Neuronal stem cell (in vitro differentiated cells): ENCODE measurements at regions not wholly inside any gene's neighbourhood (a gene's known extent, or its start where the extent isn't known, plus 50 kb on each side); places are given as distances from the start of the nearest gene placed in this dataset.
"Not testable (repeated sequence)": the region's sequence is repeated elsewhere in the genome, so short reads cannot be mapped to it uniquely, and the experiment has no call there.

Experiments
- DNase-seq: peaks from one replicate; pipeline ENCODE4 v3.0.0-alpha.2; 2013; ENCODE audit warnings: low spot score
- H2AFZ ChIP-seq: one replicate; pipeline ENCODE4 v1.6.1; 2013; ENCODE audit warnings: mild to moderate bottlenecking, low read length, inconsistent platforms
- H2AK5ac ChIP-seq: 2 replicates; pipeline ENCODE4 v1.6.1; 2013; ENCODE audit warnings: low read depth, mild to moderate bottlenecking, inconsistent platforms, low read length, moderate library complexity, mixed read lengths
- H2BK120ac ChIP-seq: 2 replicates; pipeline ENCODE4 v1.6.1; 2013; ENCODE audit warnings: low read depth, mild to moderate bottlenecking, inconsistent platforms, low read length, moderate library complexity, mixed read lengths
- H2BK12ac ChIP-seq: one replicate; pipeline ENCODE4 v1.6.1; 2013; ENCODE audit warnings: low read length, inconsistent platforms
- H2BK15ac ChIP-seq: 2 replicates; pipeline ENCODE4 v1.6.1; 2013; ENCODE audit warnings: mild to moderate bottlenecking, low read length, inconsistent platforms, mixed read lengths
- H2BK5ac ChIP-seq: one replicate; pipeline ENCODE4 v1.6.1; 2013; ENCODE audit warnings: inconsistent platforms, mild to moderate bottlenecking, low read length, moderate library complexity
- H3K14ac ChIP-seq: one replicate; pipeline ENCODE4 v1.6.1; 2013; ENCODE audit warnings: low read length, inconsistent platforms
- H3K18ac ChIP-seq: 2 replicates; pipeline ENCODE4 v1.6.1; 2013; ENCODE audit warnings: low read length, inconsistent platforms
- H3K23ac ChIP-seq: 2 replicates; pipeline ENCODE4 v1.6.1; 2013; ENCODE audit warnings: low read depth, mild to moderate bottlenecking, mixed read lengths, low read length, inconsistent platforms; ENCODE audit not compliant: poor library complexity
- H3K27ac ChIP-seq: replicated peaks from 3 replicates; pipeline ENCODE4 v1.5.1; 2013; ENCODE audit warnings: low read length, inconsistent platforms
- H3K27me3 ChIP-seq, 3 experiments: 2 replicates each; pipeline ENCODE4 v1.6.1; 2013; ENCODE audit warnings: low read length in 3 of 3, mild to moderate bottlenecking in 2 of 3, inconsistent platforms in 1 of 3, low read depth in 1 of 3, mixed read lengths in 1 of 3, moderate library complexity in 1 of 3; ENCODE audit not compliant: control insufficient read depth in 3 of 3, insufficient read depth in 3 of 3
- H3K36me3 ChIP-seq, 2 donors: replicated peaks in 1 of 2; 2 replicates each; pipeline ENCODE4 v1.6.1; 2013; ENCODE audit warnings: low read length in 2 of 2; ENCODE audit not compliant: control insufficient read depth in 2 of 2, insufficient read depth in 2 of 2
- H3K4ac ChIP-seq: 2 replicates; pipeline ENCODE4 v1.6.1; 2013; ENCODE audit warnings: inconsistent platforms, mild to moderate bottlenecking, low read length, moderate library complexity
- H3K4me1 ChIP-seq, 2 donors: 1 replicate in 1 of 2; 2 replicates in 1 of 2; pipeline ENCODE4 v1.6.1; 2013; ENCODE audit warnings: low read length in 2 of 2, low read depth in 1 of 2; ENCODE audit not compliant: control insufficient read depth in 2 of 2, insufficient read depth in 1 of 2
- H3K4me2 ChIP-seq: one replicate; pipeline ENCODE4 v1.6.1; 2013; ENCODE audit warnings: mild to moderate bottlenecking, low read length, inconsistent platforms; ENCODE audit not compliant: insufficient read depth, poor library complexity, severe bottlenecking
- H3K4me3 ChIP-seq, 2 donors: 2 replicates each; pipeline ENCODE4 v1.5.1; 2013; ENCODE audit warnings: low read length in 2 of 2, mild to moderate bottlenecking in 2 of 2, inconsistent platforms in 1 of 2, moderate library complexity in 1 of 2
- H3K79me1 ChIP-seq: one replicate; pipeline ENCODE4 v1.6.1; 2013; ENCODE audit warnings: low read depth, mild to moderate bottlenecking, inconsistent platforms, low read length, moderate library complexity
- H3K9ac ChIP-seq: one replicate; pipeline ENCODE4 v1.6.1; 2013; ENCODE audit warnings: mild to moderate bottlenecking, low read depth, low read length, inconsistent platforms; ENCODE audit not compliant: poor library complexity
- H3K9me3 ChIP-seq, 2 donors: replicated peaks in 1 of 2; 2 replicates each; pipeline versions ENCODE3 to v1.6.1; 2013; ENCODE audit warnings: low read length in 2 of 2, mild to moderate bottlenecking in 2 of 2, inconsistent platforms in 1 of 2, low read depth in 1 of 2, mixed read lengths in 1 of 2, moderate library complexity in 1 of 2; ENCODE audit not compliant: control insufficient read depth in 2 of 2, insufficient read depth in 1 of 2
- H4K8ac ChIP-seq: one replicate; pipeline ENCODE4 v1.6.1; 2013; ENCODE audit warnings: low read depth, mild to moderate bottlenecking, inconsistent platforms, low read length, moderate library complexity
- H4K91ac ChIP-seq: one replicate; pipeline ENCODE4 v1.6.1; 2013; ENCODE audit warnings: low read length, low read depth, mild to moderate bottlenecking, inconsistent platforms; ENCODE audit not compliant: poor library complexity
- WGBS, 2 donors: extraction: QIAGEN DNeasy Blood & Tissue Kit; methylation state at CpG; one replicate each; pipeline ENCODE4 v1.1.7; 2013; ENCODE audit warnings: missing lambda C conversion rate in 2 of 2, mixed read lengths in 1 of 2; ENCODE audit not compliant: insufficient read length in 2 of 2, insufficient replicate concordance in 1 of 2; ENCODE audit errors: extremely low coverage in 2 of 2; 5-methylcytosine and 5-hydroxymethylcytosine counted together
- small RNA-seq: library from polyadenylated mRNA; stranded (forward); fragments of <200 nt; extraction: miRNeasy Mini kit (QIAGEN cat#:217004); gene quantifications from one replicate; pipeline ENCODE3, GENCODE V24; 2013; ENCODE audit not compliant: insufficient read depth

- H3K36me3 ChIP-seq = no peaks in the 10 kb centered on the region
- H4K91ac ChIP-seq = no peak overlapping the region
- H3K23ac ChIP-seq = no peak overlapping the region
- WGBS, 2 donors = no CpG with 5 or more reads among the region's 2 CpGs
- H2BK15ac ChIP-seq = no peak overlapping the region
- H3K4me2 ChIP-seq = no peak overlapping the region
- no peak overlapping the region for H2AK5ac ChIP-seq
- no peak overlapping the region for H2BK120ac ChIP-seq
- H2BK12ac ChIP-seq = no peak overlapping the region
- H3K4me1 ChIP-seq = no peaks in the 10 kb centered on the region
- H3K4me3 ChIP-seq = no peak overlapping the region
- H2AFZ ChIP-seq = no peak overlapping the region
- H3K18ac ChIP-seq = no peak overlapping the region
- H4K8ac ChIP-seq = no peak overlapping the region
- H3K79me1 ChIP-seq = no peaks in the 10 kb centered on the region
- H3K27me3 ChIP-seq = no peaks in the 10 kb centered on the region
- H3K14ac ChIP-seq = no peak overlapping the region
- no peak overlapping the region for H3K9ac ChIP-seq
- H3K4ac ChIP-seq = no peak overlapping the region
- H3K27ac ChIP-seq = no peak overlapping the region
- H3K9me3 ChIP-seq = peaks cover 0 to 3% of the 10 kb centered on the region in 2 donors
- no peak overlapping the region for H2BK5ac ChIP-seq
- DNase-seq = no peak
Measured at GRCh38 chrX:76643590-76643989, 216.1 kb downstream of the MAGEE1 start.

GRCh38 chrX:76651369-76651768 is 223.9 kb downstream of the MAGEE1 start:
- not testable (repeated sequence) for H3K79me1 ChIP-seq, H3K14ac ChIP-seq, H2BK5ac ChIP-seq, H3K4me1 ChIP-seq, H3K4me3 ChIP-seq, H3K4ac ChIP-seq, H3K36me3 ChIP-seq, H2BK15ac ChIP-seq, H2BK120ac ChIP-seq, H4K91ac ChIP-seq, H2BK12ac ChIP-seq, H2AFZ ChIP-seq, H2AK5ac ChIP-seq, H3K18ac ChIP-seq, H3K27ac ChIP-seq, H3K23ac ChIP-seq, DNase-seq, H3K9me3 ChIP-seq, H3K27me3 ChIP-seq, H3K9ac ChIP-seq, H4K8ac ChIP-seq, H3K4me2 ChIP-seq
- WGBS, 2 donors = no CpG with 5 or more reads among the region's 3 CpGs

- no peak overlapping the region for H3K4me3 ChIP-seq
- DNase-seq = no peak
Measured at GRCh38 chrX:76657499-76657898, 230.0 kb downstream of the MAGEE1 start.

More at GRCh38 chrX:76657499-76657898, 230.0 kb downstream of the MAGEE1 start:
- Histone ChIP-seq H4K8ac (no peak overlapping the region), H3K14ac (no peak overlapping the region), H2BK12ac (no peak overlapping the region), H3K4me2 (no peak overlapping the region), H4K91ac (no peak overlapping the region), H3K9ac (no peak overlapping the region), H2BK5ac (no peak overlapping the region), H3K23ac (no peak overlapping the region), H2AK5ac (no peak overlapping the region), H3K79me1 (no peaks in the 10 kb centered on the region), H3K4me1 (no peaks in the 10 kb centered on the region), H2BK120ac (no peak overlapping the region), H3K27me3 (no peaks in the 10 kb centered on the region), H2BK15ac (no peak overlapping the region), H3K36me3 (no peaks in the 10 kb centered on the region), H2AFZ (no peak overlapping the region), H3K18ac (no peak overlapping the region), H3K9me3 (peaks cover 0 to 2% of the 10 kb centered on the region in 2 donors), H3K4ac (no peak overlapping the region), H3K27ac (no peak overlapping the region)

Small RNAs in the stretch of these regions (small RNA-seq; reads per million reads assigned to genes)
- gene RNA5SP508 = 1.6 reads per million
